ENCODE measurements at regions not wholly inside any gene's neighbourhood (a gene's known extent, or its start where the extent isn't known, plus 50 kb on each side); places are given as distances from the start of the nearest gene placed in this dataset.

DNA sequence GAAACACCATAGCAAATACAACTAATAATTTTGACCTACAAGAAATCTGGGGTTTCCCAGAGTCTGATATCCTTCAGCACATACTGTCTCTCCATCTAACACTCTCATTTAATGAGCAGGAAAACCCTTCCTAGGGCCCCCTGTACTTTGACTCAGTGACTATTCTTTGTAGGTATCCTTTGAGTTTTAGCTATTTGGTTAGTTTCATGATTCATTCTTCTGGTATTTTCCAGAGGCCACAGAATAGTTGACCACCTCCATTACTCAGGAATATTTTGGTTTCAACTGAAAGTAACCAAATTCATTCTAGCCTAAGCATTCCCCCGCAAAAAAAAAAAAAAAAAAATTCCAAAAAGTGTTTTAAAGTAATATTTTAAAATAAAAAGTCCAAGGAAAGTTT, 140.0 kb downstream of the IDS start:
- no peak for TF ChIP-seq EZH2 (IDR thresholded peaks at IDR 0.05; ENCODE audit: insufficient read depth, low read length)
- TF ChIP-seq, protein P1, sequence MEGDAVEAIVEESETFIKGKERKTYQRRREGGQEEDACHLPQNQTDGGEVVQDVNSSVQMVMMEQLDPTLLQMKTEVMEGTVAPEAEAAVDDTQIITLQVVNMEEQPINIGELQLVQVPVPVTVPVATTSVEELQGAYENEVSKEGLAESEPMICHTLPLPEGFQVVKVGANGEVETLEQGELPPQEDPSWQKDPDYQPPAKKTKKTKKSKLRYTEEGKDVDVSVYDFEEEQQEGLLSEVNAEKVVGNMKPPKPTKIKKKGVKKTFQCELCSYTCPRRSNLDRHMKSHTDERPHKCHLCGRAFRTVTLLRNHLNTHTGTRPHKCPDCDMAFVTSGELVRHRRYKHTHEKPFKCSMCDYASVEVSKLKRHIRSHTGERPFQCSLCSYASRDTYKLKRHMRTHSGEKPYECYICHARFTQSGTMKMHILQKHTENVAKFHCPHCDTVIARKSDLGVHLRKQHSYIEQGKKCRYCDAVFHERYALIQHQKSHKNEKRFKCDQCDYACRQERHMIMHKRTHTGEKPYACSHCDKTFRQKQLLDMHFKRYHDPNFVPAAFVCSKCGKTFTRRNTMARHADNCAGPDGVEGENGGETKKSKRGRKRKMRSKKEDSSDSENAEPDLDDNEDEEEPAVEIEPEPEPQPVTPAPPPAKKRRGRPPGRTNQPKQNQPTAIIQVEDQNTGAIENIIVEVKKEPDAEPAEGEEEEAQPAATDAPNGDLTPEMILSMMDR (IDR thresholded peaks at IDR 0.05; ENCODE audit: insufficient read depth, low read depth, low read length) = no peak

All from astrocyte (in vitro differentiated cells and primary cell).